ENCODE measurements at regions not wholly inside any gene's neighbourhood (a gene's known extent, or its start where the extent isn't known, plus 50 kb on each side); places are given as distances from the start of the nearest gene placed in this dataset.

DNA sequence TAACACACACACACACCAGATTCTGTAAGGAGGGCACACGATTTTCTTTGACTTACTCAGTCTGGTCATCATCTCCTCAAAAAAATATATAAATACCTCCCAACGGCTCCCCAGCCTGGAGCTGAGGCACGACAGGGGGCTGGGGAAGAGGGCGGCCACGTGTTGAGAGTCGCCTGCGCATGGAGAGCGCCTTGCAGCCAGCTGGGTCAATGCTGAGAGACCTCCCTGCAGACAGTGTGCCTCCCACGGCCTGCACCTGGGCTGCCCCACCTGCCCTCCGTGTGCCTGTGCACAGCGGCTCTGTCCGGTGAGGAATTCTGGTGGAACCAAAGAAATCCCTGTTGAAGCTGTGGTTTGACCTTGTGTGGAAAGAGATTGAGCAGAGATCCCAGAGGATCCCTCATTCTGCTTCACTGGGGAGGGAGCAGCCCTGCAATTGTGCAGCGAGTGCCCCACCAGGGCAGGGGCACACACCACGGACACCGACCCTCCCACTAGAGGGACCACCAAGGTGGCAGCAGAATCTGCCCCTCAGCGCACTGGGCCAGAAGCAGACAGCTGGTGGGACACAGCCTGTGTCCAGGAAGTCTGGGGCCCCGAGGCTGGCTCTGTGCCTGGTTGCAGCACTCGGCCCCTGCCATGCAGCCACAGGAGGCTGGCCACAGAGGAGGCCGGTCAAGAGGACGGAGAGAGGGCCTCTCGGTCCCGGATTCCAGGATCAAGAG is 150.5 kb upstream of the PPP2R2D start:
- H3K4me3 ChIP-seq (ENCODE audit: low read depth, low read length), result no peak overlapping the region
- DNase-seq (ENCODE audit: low read depth), result no peak
- TF ChIP-seq POLR2A (IDR thresholded peaks at IDR 0.05; ENCODE audit: extremely low read depth, insufficient read length), result no peak
- TF ChIP-seq, protein P1, sequence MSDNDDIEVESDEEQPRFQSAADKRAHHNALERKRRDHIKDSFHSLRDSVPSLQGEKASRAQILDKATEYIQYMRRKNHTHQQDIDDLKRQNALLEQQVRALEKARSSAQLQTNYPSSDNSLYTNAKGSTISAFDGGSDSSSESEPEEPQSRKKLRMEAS (IDR thresholded peaks at IDR 0.05; ENCODE audit: low read depth, low read length), result no peak
- TF ChIP-seq, protein P2, sequence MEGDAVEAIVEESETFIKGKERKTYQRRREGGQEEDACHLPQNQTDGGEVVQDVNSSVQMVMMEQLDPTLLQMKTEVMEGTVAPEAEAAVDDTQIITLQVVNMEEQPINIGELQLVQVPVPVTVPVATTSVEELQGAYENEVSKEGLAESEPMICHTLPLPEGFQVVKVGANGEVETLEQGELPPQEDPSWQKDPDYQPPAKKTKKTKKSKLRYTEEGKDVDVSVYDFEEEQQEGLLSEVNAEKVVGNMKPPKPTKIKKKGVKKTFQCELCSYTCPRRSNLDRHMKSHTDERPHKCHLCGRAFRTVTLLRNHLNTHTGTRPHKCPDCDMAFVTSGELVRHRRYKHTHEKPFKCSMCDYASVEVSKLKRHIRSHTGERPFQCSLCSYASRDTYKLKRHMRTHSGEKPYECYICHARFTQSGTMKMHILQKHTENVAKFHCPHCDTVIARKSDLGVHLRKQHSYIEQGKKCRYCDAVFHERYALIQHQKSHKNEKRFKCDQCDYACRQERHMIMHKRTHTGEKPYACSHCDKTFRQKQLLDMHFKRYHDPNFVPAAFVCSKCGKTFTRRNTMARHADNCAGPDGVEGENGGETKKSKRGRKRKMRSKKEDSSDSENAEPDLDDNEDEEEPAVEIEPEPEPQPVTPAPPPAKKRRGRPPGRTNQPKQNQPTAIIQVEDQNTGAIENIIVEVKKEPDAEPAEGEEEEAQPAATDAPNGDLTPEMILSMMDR (IDR thresholded peaks at IDR 0.05; ENCODE audit: low read depth, low read length), result no peak

DNA sequence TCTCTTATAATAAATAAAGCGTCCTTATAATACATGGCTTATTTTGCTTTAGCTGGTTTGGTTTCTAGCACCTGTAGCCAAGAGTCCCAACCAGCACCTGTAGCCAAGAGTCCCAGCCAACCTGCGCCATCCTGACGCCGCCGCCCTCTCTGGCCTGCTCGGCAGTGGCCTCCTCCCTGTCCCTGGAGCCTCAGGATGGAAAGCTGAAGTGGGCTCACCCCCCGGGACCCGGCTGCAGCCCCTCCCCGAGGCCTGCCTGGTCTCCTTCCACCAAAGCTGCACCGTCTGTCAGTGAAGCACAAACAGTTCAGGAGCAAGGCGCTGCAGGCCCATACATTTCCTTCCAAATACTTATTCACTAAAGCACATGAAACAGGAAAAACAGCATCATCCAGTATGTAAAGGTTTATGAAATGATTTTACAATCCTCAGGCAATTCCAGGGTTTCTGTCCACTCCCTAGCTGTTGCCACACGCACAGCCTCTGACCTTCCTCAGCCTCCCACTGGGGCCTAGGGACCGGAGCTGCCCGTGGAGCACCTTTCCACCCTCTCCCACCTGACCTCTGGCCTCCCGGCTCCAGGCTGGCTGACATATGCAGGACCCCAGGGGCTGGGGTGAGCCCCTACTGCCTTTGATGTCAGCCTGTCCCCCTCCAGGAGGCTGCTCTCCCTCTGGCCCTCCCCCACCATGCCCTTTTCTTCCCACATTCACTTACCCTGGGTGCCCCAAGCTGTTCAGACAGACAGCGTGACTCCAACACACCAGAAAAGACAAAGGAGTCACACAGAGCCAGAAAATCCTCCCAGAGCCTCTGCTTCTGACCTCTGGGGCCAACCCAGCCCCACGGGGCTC is 149.6 kb upstream of the PPP2R2D start:
- H3K4me3 ChIP-seq (ENCODE audit: low read depth, low read length), result no peak overlapping the region
- TF ChIP-seq POLR2A (IDR thresholded peaks at IDR 0.05; ENCODE audit: extremely low read depth, insufficient read length) (no peak), MYC (IDR thresholded peaks at IDR 0.05; ENCODE audit: low read depth, low read length) (no peak)
- TF ChIP-seq, protein P1 (IDR thresholded peaks at IDR 0.05; ENCODE audit: low read depth, low read length), result no peak
- TF ChIP-seq, protein P2 (IDR thresholded peaks at IDR 0.05; ENCODE audit: low read depth, low read length), result no peak
- DNase-seq (ENCODE audit: low read depth), result no peak

DNA sequence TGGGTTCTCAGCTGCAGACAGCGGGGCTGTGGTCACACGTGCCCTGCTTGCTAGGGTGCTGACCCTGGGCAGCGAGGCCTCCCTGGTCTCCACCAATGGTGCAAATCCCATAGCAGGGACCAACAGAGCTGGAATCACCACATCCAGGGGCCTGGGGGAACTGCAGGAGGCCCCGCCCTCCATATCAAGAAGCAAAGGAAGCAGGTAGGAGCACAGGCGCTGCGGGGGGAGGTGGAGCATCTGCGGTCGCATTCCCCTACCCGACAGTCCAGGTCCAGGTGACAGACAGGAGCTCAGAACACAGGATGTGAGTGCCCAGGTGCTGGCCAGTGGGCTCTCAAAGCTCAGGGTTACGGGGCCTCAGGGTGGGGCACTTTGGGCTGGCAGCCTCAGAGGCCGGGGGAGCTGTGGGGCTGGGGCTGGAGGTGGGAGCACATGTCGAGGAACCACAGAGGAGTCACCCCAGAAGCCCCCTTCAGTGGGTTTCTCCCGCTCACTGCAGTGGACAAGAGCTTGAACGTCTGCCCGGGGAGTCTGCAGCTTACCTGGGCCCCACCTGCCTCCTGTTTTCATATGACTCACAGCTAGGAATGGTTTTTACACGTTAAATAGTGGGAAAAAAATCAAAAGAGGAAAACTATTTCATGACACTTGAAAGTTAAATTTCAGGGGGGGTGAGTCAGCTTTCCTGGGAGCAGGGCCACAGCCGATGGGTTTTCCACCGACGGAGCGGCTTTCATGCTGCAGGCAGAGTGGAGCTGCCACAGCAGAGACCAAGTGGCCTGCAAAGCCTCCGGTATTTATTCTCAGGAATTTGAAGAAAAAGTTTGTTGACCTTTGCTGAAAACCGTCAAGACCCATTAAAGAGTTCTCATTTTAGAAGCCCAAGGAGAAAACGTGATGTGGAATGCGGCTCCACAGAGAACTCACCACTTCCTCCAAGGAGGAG is 148.7 kb upstream of the PPP2R2D start:
- TF ChIP-seq MYC (IDR thresholded peaks at IDR 0.05; ENCODE audit: low read depth, low read length), result no peak
- TF ChIP-seq, protein P1 (IDR thresholded peaks at IDR 0.05; ENCODE audit: low read depth, low read length), result no peak
- TF ChIP-seq, protein P2 (IDR thresholded peaks at IDR 0.05; ENCODE audit: low read depth, low read length), result no peak
- no peak for TF ChIP-seq POLR2A (IDR thresholded peaks at IDR 0.05; ENCODE audit: extremely low read depth, insufficient read length)
- no peak for DNase-seq (ENCODE audit: low read depth)
- H3K4me3 ChIP-seq (ENCODE audit: low read depth, low read length), result no peak overlapping the region

DNA sequence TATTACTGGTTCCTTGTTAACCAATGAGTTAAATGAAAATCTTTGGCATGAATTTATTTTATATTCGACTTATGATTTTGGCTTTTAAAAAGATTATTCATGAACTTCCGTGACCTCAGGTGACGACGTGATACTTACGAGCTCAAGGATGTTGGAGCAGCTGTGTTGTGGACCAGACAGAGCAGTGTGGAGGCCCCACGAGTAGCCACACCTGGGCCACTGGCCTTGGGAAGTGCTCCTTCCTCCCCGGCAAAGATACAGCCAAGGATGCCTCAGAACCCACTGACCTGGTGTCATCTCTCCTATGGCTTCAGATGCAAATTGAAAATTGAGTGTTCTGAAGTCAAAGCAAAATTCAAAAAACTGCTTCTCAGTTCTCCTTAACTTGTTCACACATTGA is 147.5 kb upstream of the PPP2R2D start:
- H3K4me3 ChIP-seq (ENCODE audit: low read depth, low read length), result no peak overlapping the region
- TF ChIP-seq, protein P1 (IDR thresholded peaks at IDR 0.05; ENCODE audit: low read depth, low read length), result no peak
- TF ChIP-seq, protein P2 (IDR thresholded peaks at IDR 0.05; ENCODE audit: low read depth, low read length), result no peak
- no peak for TF ChIP-seq MYC (IDR thresholded peaks at IDR 0.05; ENCODE audit: low read depth, low read length)
- no peak for TF ChIP-seq POLR2A (IDR thresholded peaks at IDR 0.05; ENCODE audit: extremely low read depth, insufficient read length)
- no peak for DNase-seq (ENCODE audit: low read depth)

DNA sequence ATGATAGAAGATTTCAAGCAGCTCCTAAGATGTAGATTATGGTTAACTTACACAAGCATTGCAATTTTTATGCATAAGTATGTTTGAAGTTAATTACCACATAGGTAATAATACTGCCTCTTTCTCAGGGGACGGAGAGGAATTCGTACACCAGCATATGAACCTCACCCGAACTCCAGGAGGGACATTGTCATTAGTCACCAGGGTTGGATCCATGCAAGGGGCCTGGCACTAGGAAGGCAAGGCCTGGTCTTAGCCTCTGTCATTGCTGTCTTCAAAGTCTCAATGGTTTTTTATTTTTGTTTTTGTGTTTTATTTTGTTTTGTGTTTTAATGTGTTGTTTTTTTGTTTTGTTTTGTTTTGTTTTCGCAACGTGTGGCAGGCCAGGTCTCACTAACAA is 145.6 kb upstream of the PPP2R2D start:
- TF ChIP-seq, protein P2 (IDR thresholded peaks at IDR 0.05; ENCODE audit: low read depth, low read length), result no peak
- no peak overlapping the region for H3K4me3 ChIP-seq (ENCODE audit: low read depth, low read length)
- no peak for DNase-seq (ENCODE audit: low read depth)

Measured in NB4 (cell line).